Stimulated activated CD8-positive, alpha-beta memory T cell treated with anti-CD3 and anti-CD28 coated beads, Interleukin-7, amount 100 ng/mL, for 48 hours (primary cell): ENCODE measurements at regions not wholly inside any gene's neighbourhood (a gene's known extent, or its start where the extent isn't known, plus 50 kb on each side); places are given as distances from the start of the nearest gene placed in this dataset.
"Not testable (repeated sequence)": the region's sequence is repeated elsewhere in the genome, so short reads cannot be mapped to it uniquely, and the experiment has no call there.

Experiments
- DNase-seq, 2 donors: peaks; one replicate each; pipeline ENCODE4 v3.0.0-alpha.2; 2020; ENCODE audit warnings: low read depth in 1 of 2; ENCODE audit errors: extremely low read depth in 1 of 2

DNA sequence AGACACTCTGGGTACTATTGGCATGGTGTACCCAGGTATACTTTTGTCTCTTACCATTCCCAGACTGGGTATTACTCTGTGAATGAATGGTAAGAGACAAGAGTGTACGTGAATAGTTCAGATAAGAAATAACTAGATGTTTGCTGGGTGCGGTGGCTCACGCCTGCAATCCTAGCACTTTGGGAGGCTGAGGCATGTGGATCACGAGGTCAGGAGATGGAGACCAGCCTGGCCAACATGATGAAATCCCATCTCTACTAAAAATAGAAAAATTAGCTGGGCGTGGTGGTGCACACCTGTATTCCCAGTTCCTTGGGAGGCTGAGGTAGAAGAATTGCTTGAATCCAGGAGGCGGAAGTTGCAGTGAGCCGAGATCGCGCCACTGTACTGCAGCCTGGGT, 75.8 kb upstream of the VKORC1L1 start:
- DNase-seq, result not testable (repeated sequence)

DNA sequence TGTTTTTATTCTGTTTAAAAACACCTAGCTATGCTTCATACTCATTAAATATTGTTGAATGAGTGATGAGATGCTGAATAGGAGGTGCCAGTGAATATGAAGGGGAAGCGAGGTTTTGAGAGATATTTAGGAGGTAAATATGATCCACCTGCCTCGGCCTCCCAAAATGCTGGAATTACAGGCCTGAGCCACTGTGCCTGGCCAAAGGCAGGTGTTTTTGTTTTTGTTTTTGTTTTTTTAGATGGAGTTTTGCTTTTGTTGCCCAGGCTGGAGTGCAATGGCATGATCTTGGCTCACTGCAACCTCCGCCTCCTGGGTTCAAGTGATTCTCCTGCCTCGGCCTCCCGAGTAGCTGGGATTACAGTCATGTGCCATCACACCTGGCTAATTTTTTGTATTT, 75.3 kb upstream of the VKORC1L1 start:
- DNase-seq, result not testable (repeated sequence)

- DNase-seq, result no peak
Measured at GRCh38 chr7:65798111-65799075, 74.5 kb upstream of the VKORC1L1 start.

DNA sequence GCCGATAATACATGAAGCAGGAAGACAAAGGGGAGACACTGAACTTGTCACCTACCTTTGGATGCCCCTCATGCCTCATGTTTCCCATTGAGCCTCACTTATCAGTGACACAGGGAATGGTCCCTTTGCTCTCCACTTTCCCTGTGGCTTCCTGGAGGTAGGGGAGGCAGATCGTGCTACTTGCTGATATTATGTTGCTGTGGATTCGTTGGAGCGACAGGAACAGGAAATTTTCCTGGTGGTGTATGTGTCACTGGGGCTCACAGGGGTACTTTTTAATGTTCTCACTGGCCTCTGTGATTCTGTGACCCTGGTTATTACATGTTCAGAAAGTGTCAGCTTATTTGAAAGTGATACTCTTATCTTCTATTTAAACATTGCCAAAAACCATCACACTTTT, 72.7 kb upstream of the VKORC1L1 start:
- not testable (repeated sequence) for DNase-seq

- no peak for DNase-seq
Measured at GRCh38 chr7:65800890-65801341, 72.0 kb upstream of the VKORC1L1 start.

- no peak for DNase-seq
Measured at GRCh38 chr7:65804887-65805286, 68.0 kb upstream of the VKORC1L1 start.

GRCh38 chr7:65807067-65807466, 65.8 kb upstream of the VKORC1L1 start:
- not testable (repeated sequence) for DNase-seq

GRCh38 chr7:65809259-65809981, 63.5 kb upstream of the VKORC1L1 start:
- no peak for DNase-seq

- no peak for DNase-seq
Measured at GRCh38 chr7:65809982-65810288, 62.9 kb upstream of the VKORC1L1 start.

DNA sequence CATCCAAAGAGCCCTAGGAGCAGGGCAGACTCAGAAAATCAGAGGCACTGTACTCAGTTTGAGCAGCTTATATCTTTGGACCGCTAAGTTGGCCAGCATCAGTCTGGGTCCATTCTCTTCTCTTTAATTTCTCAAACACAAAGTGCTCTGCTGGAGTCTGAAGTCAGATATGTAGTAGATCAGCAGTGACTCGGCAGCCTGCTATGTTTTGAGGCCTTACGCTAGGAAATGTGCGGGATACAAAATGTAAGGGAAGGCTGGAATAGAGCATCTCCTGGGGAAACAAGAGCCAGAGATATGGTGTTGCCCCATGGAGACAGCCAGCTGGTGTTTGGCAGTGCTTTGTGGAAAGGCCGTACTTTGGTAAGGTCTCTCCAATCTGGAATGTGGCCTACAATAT, 60.6 kb upstream of the VKORC1L1 start:
- DNase-seq, result no peak

GRCh38 chr7:65814556-65815167, 58.2 kb upstream of the VKORC1L1 start:
- not testable (repeated sequence) for DNase-seq

- no peak for DNase-seq
Measured at GRCh38 chr7:65820287-65820950, 52.5 kb upstream of the VKORC1L1 start.
